ENCODE measurements at regions not wholly inside any gene's neighbourhood (a gene's known extent, or its start where the extent isn't known, plus 50 kb on each side); places are given as distances from the start of the nearest gene placed in this dataset.

DNA sequence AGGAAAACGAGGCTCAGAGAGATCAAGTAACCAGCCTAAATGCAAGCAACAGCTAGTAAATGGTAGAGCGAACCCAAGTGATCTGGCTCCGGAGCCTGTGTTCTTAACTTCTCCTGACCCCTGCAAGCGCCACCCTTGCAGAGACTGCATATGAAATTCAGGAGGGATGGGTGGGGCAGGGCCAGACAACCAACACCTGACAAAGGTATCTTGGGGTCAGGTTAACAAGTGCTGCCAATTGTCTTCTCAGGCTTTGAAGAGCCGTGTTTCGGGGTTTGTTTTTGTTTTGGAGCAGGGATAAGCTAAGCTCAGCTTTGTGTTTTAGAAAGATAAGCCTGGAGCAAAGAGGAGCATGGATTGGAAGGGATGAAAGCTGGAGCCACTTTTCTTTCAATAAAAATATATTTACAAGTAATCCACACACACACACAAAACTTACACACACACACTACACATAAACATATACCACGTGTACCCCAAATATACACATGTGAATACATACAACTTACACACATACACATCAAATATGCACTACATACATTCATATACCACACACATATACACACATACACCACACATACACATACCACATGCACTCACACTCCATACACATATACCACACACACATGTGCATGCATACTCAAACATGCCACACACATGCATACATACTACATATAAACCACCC, 722.0 kb downstream of the DIAPH3 start (continued):
- TF ChIP-seq, protein P1, sequence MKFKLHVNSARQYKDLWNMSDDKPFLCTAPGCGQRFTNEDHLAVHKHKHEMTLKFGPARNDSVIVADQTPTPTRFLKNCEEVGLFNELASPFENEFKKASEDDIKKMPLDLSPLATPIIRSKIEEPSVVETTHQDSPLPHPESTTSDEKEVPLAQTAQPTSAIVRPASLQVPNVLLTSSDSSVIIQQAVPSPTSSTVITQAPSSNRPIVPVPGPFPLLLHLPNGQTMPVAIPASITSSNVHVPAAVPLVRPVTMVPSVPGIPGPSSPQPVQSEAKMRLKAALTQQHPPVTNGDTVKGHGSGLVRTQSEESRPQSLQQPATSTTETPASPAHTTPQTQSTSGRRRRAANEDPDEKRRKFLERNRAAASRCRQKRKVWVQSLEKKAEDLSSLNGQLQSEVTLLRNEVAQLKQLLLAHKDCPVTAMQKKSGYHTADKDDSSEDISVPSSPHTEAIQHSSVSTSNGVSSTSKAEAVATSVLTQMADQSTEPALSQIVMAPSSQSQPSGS (tag by site-specific recombination; IDR thresholded peaks at IDR 0.05; ENCODE audit: low read depth), result no peak
- no peak for TF ChIP-seq ZNF510 (tag by site-specific recombination; IDR thresholded peaks at IDR 0.05; ENCODE audit: insufficient replicate concordance)
- TF ChIP-seq ZNF571 (tag by site-specific recombination; IDR thresholded peaks at IDR 0.05), result no peak
- TF ChIP-seq KLF1 (tag by site-specific recombination; IDR thresholded peaks at IDR 0.05), result no peak
- no peak for TF ChIP-seq ZFP41 (tag by site-specific recombination; IDR thresholded peaks at IDR 0.05; ENCODE audit: borderline replicate concordance)

DNA sequence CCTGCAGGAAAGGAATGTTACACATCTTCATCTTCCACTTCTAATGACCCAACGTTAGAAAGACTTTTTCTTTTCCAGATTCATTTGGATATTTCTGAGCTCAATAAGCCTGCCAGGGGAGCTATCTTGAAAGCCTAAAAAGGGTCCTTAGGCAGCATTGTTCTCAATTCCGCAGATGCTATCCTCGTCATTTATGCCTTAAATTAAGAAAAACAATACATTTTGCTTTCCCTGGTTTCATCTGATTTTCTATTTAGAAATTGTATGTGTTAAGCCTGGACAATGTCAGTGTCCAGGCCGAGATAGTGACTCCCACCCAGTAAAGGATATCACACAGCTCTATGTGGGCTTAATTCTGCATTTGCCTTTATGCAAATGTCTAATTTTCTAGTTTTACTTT, 721.3 kb downstream of the DIAPH3 start:
- no peak for TF ChIP-seq TRIM28 (IDR thresholded peaks at IDR 0.05; ENCODE audit: borderline replicate concordance, low read length)
- TF ChIP-seq, protein P2, sequence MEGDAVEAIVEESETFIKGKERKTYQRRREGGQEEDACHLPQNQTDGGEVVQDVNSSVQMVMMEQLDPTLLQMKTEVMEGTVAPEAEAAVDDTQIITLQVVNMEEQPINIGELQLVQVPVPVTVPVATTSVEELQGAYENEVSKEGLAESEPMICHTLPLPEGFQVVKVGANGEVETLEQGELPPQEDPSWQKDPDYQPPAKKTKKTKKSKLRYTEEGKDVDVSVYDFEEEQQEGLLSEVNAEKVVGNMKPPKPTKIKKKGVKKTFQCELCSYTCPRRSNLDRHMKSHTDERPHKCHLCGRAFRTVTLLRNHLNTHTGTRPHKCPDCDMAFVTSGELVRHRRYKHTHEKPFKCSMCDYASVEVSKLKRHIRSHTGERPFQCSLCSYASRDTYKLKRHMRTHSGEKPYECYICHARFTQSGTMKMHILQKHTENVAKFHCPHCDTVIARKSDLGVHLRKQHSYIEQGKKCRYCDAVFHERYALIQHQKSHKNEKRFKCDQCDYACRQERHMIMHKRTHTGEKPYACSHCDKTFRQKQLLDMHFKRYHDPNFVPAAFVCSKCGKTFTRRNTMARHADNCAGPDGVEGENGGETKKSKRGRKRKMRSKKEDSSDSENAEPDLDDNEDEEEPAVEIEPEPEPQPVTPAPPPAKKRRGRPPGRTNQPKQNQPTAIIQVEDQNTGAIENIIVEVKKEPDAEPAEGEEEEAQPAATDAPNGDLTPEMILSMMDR (tag by site-specific recombination; IDR thresholded peaks at IDR 0.05), result no peak
- TF ChIP-seq, protein P3, sequence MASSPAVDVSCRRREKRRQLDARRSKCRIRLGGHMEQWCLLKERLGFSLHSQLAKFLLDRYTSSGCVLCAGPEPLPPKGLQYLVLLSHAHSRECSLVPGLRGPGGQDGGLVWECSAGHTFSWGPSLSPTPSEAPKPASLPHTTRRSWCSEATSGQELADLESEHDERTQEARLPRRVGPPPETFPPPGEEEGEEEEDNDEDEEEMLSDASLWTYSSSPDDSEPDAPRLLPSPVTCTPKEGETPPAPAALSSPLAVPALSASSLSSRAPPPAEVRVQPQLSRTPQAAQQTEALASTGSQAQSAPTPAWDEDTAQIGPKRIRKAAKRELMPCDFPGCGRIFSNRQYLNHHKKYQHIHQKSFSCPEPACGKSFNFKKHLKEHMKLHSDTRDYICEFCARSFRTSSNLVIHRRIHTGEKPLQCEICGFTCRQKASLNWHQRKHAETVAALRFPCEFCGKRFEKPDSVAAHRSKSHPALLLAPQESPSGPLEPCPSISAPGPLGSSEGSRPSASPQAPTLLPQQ (tag by site-specific recombination; IDR thresholded peaks at IDR 0.05), result no peak
- TF ChIP-seq ZNF560 (tag by site-specific recombination; IDR thresholded peaks at IDR 0.05; ENCODE audit: borderline replicate concordance), result no peak
- TF ChIP-seq HOXA7 (CRISPR knock-in tag; IDR thresholded peaks at IDR 0.05; ENCODE audit: borderline replicate concordance), result no peak
- TF ChIP-seq OSR2 (tag by site-specific recombination; IDR thresholded peaks at IDR 0.05), result no peak
- TF ChIP-seq, protein P4, sequence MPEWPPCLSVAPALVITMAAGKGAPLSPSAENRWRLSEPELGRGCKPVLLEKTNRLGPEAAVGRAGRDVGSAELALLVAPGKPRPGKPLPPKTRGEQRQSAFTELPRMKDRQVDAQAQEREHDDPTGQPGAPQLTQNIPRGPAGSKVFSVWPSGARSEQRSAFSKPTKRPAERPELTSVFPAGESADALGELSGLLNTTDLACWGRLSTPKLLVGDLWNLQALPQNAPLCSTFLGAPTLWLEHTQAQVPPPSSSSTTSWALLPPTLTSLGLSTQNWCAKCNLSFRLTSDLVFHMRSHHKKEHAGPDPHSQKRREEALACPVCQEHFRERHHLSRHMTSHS (tag by site-specific recombination; IDR thresholded peaks at IDR 0.05), result no peak
- Histone ChIP-seq H3K36me3 (ENCODE audit: control insufficient read depth in 2 of 2, insufficient read depth in 1 of 2, low read length in 2 of 2) (no peaks in the 10 kb centered on the region), H3K27ac (ENCODE audit: extremely low read depth, low read depth, low read length) (no peak overlapping the region), H3K9me3 (ENCODE audit: control insufficient read depth, insufficient read depth, low read depth, low read length) (no peaks in the 10 kb centered on the region), H3K4me1 (ENCODE audit: control insufficient read depth, insufficient read depth, low read length) (no peaks in the 10 kb centered on the region), H3K4me3 (ENCODE audit: low read depth, low read length) (no peak overlapping the region)
- ChIA-PET POLR2A (no interaction called here), CTCF (no interaction called here)

DNA sequence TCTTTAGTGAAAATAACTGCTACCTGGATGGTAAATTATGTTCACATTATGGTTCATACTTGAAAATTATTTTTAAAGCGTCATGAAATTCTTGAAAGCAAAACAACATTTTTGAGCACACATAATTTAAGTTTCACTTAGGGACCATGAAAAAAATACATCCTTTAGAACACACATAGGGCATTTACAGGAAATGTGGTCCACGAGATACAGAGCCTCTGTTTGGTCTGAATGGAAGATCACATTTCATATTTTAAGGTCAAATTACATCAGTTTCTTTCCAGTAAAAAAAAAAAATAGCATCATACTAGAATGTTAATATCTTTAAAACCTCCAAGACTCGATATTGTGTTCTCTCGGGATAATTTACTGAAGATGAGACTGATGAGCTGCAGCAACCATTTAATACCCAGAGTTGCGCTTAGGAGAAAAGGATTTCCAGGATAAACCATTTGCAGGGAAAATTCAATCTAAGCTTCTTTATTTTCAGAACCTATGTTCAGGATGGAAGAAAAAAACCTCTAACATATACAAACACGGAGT, 720.7 kb downstream of the DIAPH3 start:
- no peaks in the 10 kb centered on the region for H3K36me3 ChIP-seq (ENCODE audit: control insufficient read depth in 2 of 2, insufficient read depth in 1 of 2, low read length in 2 of 2)
- H3K27ac ChIP-seq (ENCODE audit: extremely low read depth, low read depth, low read length), result no peak overlapping the region
- TF ChIP-seq, protein P5, sequence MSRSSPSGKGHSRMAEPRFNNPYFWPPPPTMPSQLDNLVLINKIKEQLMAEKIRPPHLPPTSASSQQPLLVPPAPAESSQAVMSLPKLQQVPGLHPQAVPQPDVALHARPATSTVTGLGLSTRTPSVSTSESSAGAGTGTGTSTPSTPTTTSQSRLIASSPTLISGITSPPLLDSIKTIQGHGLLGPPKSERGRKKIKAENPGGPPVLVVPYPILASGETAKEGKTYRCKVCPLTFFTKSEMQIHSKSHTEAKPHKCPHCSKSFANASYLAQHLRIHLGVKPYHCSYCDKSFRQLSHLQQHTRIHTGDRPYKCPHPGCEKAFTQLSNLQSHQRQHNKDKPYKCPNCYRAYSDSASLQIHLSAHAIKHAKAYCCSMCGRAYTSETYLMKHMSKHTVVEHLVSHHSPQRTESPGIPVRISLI (tag by site-specific recombination; IDR thresholded peaks at IDR 0.05), result no peak
- TF ChIP-seq ZBTB8A (tag by site-specific recombination; IDR thresholded peaks at IDR 0.05) (no peak), KLF7 (tag by site-specific recombination; IDR thresholded peaks at IDR 0.05; ENCODE audit: borderline replicate concordance) (no peak), ZNF785 (tag by site-specific recombination; IDR thresholded peaks at IDR 0.05) (no peak), ZNF138 (tag by site-specific recombination; IDR thresholded peaks at IDR 0.05; ENCODE audit: borderline replicate concordance) (no peak), ZNF473 (tag by site-specific recombination; IDR thresholded peaks at IDR 0.05) (no peak), ZNF341 (tag by site-specific recombination; IDR thresholded peaks at IDR 0.05; ENCODE audit: low read depth) (no peak), ZNF654 (tag by site-specific recombination; IDR thresholded peaks at IDR 0.05; ENCODE audit: low read depth) (no peak), SCRT1 (tag by site-specific recombination; IDR thresholded peaks at IDR 0.05; ENCODE audit: borderline replicate concordance) (no peak), ZNF792 (tag by site-specific recombination; IDR thresholded peaks at IDR 0.05) (no peak), ZNF623 (tag by site-specific recombination; IDR thresholded peaks at IDR 0.05) (no peak)
- TF ChIP-seq, protein P6, sequence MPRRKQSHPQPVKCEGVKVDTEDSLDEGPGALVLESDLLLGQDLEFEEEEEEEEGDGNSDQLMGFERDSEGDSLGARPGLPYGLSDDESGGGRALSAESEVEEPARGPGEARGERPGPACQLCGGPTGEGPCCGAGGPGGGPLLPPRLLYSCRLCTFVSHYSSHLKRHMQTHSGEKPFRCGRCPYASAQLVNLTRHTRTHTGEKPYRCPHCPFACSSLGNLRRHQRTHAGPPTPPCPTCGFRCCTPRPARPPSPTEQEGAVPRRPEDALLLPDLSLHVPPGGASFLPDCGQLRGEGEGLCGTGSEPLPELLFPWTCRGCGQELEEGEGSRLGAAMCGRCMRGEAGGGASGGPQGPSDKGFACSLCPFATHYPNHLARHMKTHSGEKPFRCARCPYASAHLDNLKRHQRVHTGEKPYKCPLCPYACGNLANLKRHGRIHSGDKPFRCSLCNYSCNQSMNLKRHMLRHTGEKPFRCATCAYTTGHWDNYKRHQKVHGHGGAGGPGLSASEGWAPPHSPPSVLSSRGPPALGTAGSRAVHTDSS (tag by site-specific recombination; IDR thresholded peaks at IDR 0.05), result no peak
- POLR2A ChIA-PET, result no interaction called here
- H3K4me3 ChIP-seq (ENCODE audit: low read depth, low read length), result no peak overlapping the region
- H3K9me3 ChIP-seq (ENCODE audit: control insufficient read depth, insufficient read depth, low read depth, low read length), result no peaks in the 10 kb centered on the region
- CTCF ChIA-PET, result interaction anchor here (0.6 kb wide), 1 partner anchor 193 kb away, joined by 3 read pairs; no protein-coding TSS in a partner anchor
- no peaks in the 10 kb centered on the region for H3K4me1 ChIP-seq (ENCODE audit: control insufficient read depth, insufficient read depth, low read length)

Measured in HEK293 (cell line).